HEK293T (cell line): ENCODE measurements at regions not wholly inside any gene's neighbourhood (a gene's known extent, or its start where the extent isn't known, plus 50 kb on each side); places are given as distances from the start of the nearest gene placed in this dataset.

Experiments
- BHLHE40 ChIP-seq: fragments of 450-650 bp; IDR thresholded peaks from 2 replicates; pipeline ENCODE4 v1.6.1; 2016; ENCODE audit warnings: mild to moderate bottlenecking, moderate library complexity, borderline replicate concordance
- ELF4 ChIP-seq: fragments of 450-650 bp; IDR thresholded peaks from 2 replicates; pipeline ENCODE4 v1.6.1; 2017; ENCODE audit warnings: antibody characterized with exemption
- FOXK2 ChIP-seq: fragments of 450-650 bp; IDR thresholded peaks from 2 replicates; pipeline ENCODE4 v1.6.1; 2016; ENCODE audit warnings: mild to moderate bottlenecking
- FOXM1 ChIP-seq: fragments of 450-650 bp; IDR thresholded peaks from 2 replicates; pipeline ENCODE4 v1.6.1; 2017; ENCODE audit warnings: mild to moderate bottlenecking, borderline replicate concordance
- HDGF ChIP-seq: fragments of 450-650 bp; IDR thresholded peaks from 2 replicates; pipeline ENCODE4 v1.6.1; 2017; ENCODE audit warnings: antibody characterized with exemption, borderline replicate concordance
- NFRKB ChIP-seq: fragments of 450-650 bp; IDR thresholded peaks from 2 replicates; pipeline ENCODE4 v1.6.1; 2016; ENCODE audit warnings: mild to moderate bottlenecking, moderate library complexity
- SP1 ChIP-seq: fragments of 450-650 bp; IDR thresholded peaks from 2 replicates; pipeline ENCODE4 v1.6.1; 2017
- SUZ12 ChIP-seq: fragments of 450-650 bp; IDR thresholded peaks from 2 replicates; pipeline ENCODE4 v1.6.1; 2016; ENCODE audit warnings: mild to moderate bottlenecking
- TARDBP ChIP-seq: fragments of 450-650 bp; IDR thresholded peaks from 2 replicates; pipeline ENCODE4 v1.6.1; 2016
- ZNF384 ChIP-seq: fragments of 450-650 bp; IDR thresholded peaks from 2 replicates; pipeline ENCODE4 v1.6.1; 2016
- TF ChIP-seq, protein P1 (sequence below): fragments of 450-650 bp; IDR thresholded peaks from 2 replicates; pipeline ENCODE4 v1.6.1; 2016

DNA sequence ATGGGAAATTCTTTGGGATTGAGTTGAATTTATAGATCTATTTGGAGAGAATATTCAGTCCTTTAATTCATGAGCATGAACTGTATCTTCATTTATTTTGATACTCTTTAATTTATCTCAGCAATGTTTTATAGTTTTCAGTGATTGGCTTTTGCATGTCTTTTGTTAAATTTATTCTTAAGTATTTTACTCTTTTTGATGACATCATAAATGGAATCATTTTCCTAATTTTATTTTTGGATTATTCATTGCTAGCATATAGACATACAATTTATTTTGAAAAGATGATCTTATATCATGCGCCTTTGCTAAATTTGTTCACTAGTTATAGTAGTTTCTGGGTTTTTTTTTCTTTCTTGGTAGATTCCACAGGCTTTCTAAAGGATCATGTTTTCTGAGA lies 149.2 kb upstream of the ASIC2 start:
- TF ChIP-seq TARDBP = no peak
- TF ChIP-seq ZNF384 = no peak
- no peak for TF ChIP-seq NFRKB
- no peak for TF ChIP-seq BHLHE40
- TF ChIP-seq SUZ12 = no peak
- no peak for TF ChIP-seq FOXK2
- TF ChIP-seq FOXM1 = no peak
- no peak for TF ChIP-seq HDGF
- TF ChIP-seq, protein P1, sequence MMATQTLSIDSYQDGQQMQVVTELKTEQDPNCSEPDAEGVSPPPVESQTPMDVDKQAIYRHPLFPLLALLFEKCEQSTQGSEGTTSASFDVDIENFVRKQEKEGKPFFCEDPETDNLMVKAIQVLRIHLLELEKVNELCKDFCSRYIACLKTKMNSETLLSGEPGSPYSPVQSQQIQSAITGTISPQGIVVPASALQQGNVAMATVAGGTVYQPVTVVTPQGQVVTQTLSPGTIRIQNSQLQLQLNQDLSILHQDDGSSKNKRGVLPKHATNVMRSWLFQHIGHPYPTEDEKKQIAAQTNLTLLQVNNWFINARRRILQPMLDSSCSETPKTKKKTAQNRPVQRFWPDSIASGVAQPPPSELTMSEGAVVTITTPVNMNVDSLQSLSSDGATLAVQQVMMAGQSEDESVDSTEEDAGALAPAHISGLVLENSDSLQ = no peak
- TF ChIP-seq SP1 = no peak
- no peak for TF ChIP-seq ELF4
